Right atrium auricular region (tissue), 2 donors: ENCODE measurements at regions not wholly inside any gene's neighbourhood (a gene's known extent, or its start where the extent isn't known, plus 50 kb on each side); places are given as distances from the start of the nearest gene placed in this dataset.

Source experiments
- DNase-seq: peaks from one replicate; pipeline ENCODE4 v3.0.0-alpha.2; 2019; ENCODE audit warnings: low spot score
- H3K27ac ChIP-seq, 2 donors: fragments of 200-600 bp; sonication (generic); 1 replicate in 1 of 2; 2 replicates in 1 of 2; pipeline ENCODE4 v1.5.1; 2016 to 2019
- H3K27me3 ChIP-seq, 2 donors: fragments of 200-600 bp; sonication (generic); one replicate each; pipeline versions ENCODE4 v1.5.1 to v1.6.0; 2017 to 2019
- H3K36me3 ChIP-seq: fragments of 200-600 bp; sonication (generic); one replicate; pipeline ENCODE4 v1.5.1; 2016
- H3K4me1 ChIP-seq, 2 donors: fragments of 200-600 bp; sonication (generic); one replicate each; pipeline versions ENCODE4 v1.5.1 to v1.6.0; 2017 to 2019
- H3K4me3 ChIP-seq, 2 donors: fragments of 200-600 bp; sonication (generic); 1 replicate in 1 of 2; 2 replicates in 1 of 2; pipeline ENCODE4 v1.5.1; 2017 to 2019; ENCODE audit warnings: mild to moderate bottlenecking in 1 of 2, moderate library complexity in 1 of 2
- H3K9me3 ChIP-seq, 2 donors: fragments of 200-600 bp; sonication (generic); one replicate each; pipeline ENCODE4 v1.5.1; 2019
- CTCF ChIP-seq, 2 donors: fragments of 200-600 bp; sonication (generic); IDR thresholded peaks; one replicate each; pipeline ENCODE4 v1.5.1; 2019; ENCODE audit warnings: antibody characterized with exemption in 2 of 2

GRCh38 chr19:32012206-32012605 lies 333.2 kb upstream of the ZNF507 start:
- Histone ChIP-seq H3K27me3 (no peaks in the 10 kb centered on the region), H3K36me3 (no peaks in the 10 kb centered on the region), H3K4me3 (no peak overlapping the region), H3K9me3 (no peaks in the 10 kb centered on the region), H3K4me1 (no peaks in the 10 kb centered on the region), H3K27ac (no peak overlapping the region)
- no peak for DNase-seq
- TF ChIP-seq CTCF (IDR thresholded peaks at IDR 0.05), result no peak

- Histone ChIP-seq H3K9me3 (no peaks in the 10 kb centered on the region), H3K27me3 (no peaks in the 10 kb centered on the region), H3K27ac (no peak overlapping the region), H3K36me3 (no peaks in the 10 kb centered on the region), H3K4me1 (no peaks in the 10 kb centered on the region), H3K4me3 (no peak overlapping the region)
- no peak for DNase-seq
- TF ChIP-seq CTCF (IDR thresholded peaks at IDR 0.05), result no peak
Observed at GRCh38 chr19:32012886-32013631, 332.4 kb upstream of the ZNF507 start.

- H3K4me1 ChIP-seq, result no peaks in the 10 kb centered on the region
- H3K9me3 ChIP-seq, result no peaks in the 10 kb centered on the region
- H3K27ac ChIP-seq, result no peak overlapping the region
- H3K36me3 ChIP-seq, result no peaks in the 10 kb centered on the region
- H3K27me3 ChIP-seq, result no peaks in the 10 kb centered on the region
- no peak overlapping the region for H3K4me3 ChIP-seq
- DNase-seq, result no peak
- TF ChIP-seq CTCF (IDR thresholded peaks at IDR 0.05), result no peak
Observed at GRCh38 chr19:32017176-32017953, 328.0 kb upstream of the ZNF507 start.

GRCh38 chr19:32018014-32018413 lies 327.4 kb upstream of the ZNF507 start:
- Histone ChIP-seq H3K4me3 (no peak overlapping the region), H3K27ac (no peak overlapping the region), H3K4me1 (no peaks in the 10 kb centered on the region), H3K9me3 (no peaks in the 10 kb centered on the region), H3K27me3 (no peaks in the 10 kb centered on the region), H3K36me3 (no peaks in the 10 kb centered on the region)
- TF ChIP-seq CTCF (IDR thresholded peaks at IDR 0.05), result no peak
- DNase-seq, result no peak

GRCh38 chr19:32020538-32020937 lies 324.9 kb upstream of the ZNF507 start:
- Histone ChIP-seq H3K27ac (no peak overlapping the region), H3K9me3 (no peaks in the 10 kb centered on the region), H3K27me3 (no peaks in the 10 kb centered on the region), H3K4me3 (no peak overlapping the region), H3K36me3 (no peaks in the 10 kb centered on the region), H3K4me1 (no peaks in the 10 kb centered on the region)
- TF ChIP-seq CTCF (IDR thresholded peaks at IDR 0.05), result no peak
- no peak for DNase-seq
